Brain pericyte (primary cell): ENCODE measurements at regions not wholly inside any gene's neighbourhood (a gene's known extent, or its start where the extent isn't known, plus 50 kb on each side); places are given as distances from the start of the nearest gene placed in this dataset.

Source experiments
- DNase-seq: peaks from one replicate; pipeline ENCODE4 v3.0.0-alpha.2; 2012; ENCODE audit warnings: low read depth, low spot score

DNA sequence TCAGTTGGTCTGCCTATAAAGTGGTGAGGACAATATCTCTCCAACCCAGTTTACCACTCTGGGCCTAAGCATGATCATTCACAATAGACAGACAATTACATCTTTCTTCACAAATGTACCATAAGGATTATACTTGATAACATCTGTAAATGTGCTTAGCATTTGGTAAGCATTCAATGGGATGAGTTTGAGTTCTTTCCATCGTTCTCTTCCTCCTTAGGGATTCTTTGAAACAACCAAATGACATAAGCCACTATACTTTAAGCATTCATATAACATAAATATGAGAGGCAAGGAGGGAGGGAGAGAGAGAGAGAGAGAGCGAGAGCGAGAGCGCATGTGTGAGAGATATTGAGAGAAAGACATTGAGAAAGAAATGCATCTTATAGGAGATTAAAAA is 303.3 kb upstream of the CBLB start:
- DNase-seq = no peak

DNA sequence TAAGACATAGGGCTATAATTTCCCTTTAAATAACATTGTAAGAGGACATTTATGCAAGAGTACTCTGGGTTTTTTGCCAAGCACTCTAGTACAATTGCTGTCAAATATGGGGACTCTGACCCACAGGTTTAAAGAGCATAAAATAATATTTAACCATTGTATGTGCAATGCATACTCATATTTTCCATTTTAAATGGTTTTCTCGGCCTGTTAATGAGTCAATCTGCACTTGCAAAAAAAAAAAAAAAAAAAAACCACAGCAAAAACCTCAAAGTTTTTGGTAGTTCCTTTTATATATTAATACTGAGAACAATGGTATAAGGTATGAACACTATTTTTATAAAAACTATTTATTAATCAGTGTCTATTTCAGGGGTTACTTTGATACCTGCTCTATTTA is 304.0 kb upstream of the CBLB start:
- no peak for DNase-seq

DNA sequence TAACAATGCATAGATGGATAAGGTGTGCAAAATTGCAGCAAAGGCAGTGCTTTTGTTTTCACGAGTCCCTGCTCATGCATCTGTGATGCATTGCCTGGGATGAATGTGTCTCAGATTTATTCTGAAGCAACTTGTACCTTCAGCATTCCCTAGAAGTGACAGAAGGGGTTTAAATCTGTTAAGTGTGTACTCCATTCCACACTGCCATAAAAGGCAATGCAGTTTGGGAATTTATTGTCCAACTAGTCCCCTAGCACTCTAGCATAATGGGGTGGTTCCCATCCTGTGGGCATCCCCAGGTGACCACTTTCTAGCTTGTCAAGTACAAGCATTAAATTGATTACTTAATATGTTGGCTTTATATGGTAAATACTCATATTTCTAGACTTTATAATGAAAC is 306.5 kb upstream of the CBLB start:
- DNase-seq = no peak

DNA sequence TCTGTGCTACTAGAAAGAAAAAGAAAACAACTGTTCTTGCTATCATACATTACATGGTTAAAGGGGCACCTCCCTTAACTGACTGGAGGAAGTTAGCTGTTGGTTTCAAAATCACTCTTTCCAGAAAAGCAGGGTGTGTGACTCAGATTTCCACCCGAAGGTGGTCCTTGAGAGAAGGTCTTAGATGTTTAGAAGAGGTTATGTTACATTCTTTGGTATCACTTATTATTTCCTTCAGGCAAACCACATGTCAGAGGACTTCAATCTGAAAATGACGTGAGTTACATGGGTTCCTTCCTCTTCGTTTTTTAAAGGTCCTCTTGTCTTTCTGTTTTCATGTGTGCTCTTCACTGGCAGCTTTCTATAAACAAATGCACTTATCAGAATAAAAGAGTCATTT is 307.9 kb upstream of the CBLB start:
- DNase-seq = no peak

DNA sequence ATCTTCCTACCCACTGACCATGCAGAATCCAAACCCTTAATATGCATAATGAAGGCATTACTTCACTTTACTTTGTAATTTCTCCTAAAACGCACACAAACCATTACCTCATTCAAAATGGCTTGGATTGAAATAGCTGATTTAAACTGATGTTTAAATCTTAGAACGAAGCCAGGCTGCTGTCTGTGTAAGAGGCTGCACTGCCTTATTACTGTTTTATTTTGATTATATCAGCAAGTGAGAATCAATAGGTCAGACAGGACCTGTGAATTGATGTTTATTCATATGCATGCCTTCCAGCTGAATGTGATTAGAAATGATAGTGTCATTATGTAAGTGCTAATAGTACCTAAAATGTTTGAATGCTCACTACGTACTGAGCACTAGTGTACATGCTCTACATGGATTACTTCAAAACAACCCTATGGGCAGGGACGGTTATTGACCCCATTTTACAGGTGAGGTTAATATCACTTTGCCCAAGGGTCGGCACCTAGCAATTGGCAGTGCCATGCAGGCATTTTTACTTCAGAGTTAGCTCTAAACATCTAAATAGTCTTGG is 314.2 kb upstream of the CBLB start:
- DNase-seq = no peak

DNA sequence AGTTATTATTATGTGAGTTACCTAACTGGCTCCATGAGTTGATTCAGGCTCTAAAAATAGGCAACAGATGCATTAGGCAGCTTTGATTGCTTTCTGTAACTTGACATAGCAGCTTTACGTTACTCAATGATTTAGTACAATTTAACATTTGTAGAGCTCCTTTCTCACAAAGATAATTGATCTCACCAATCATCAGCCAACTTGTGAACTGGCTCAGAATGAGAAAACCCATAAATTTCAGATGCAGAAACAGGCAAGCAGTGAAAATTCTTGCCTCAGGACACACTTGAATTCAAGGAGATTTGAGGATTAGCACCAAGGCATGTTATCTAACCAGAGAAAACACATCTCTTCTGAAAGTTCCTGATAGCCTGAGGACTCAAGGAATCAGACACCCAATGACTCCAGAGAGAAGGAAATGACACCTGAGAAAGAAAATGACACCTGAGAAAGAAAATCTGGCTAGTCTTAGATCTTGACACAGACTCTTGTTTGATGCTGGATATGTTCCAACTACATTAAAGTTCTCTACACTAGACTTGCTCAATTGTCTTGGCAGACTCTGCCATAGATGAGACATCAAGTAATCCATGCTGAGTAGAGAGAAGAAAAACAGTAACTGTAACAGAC is 315.1 kb upstream of the CBLB start:
- no peak for DNase-seq

DNA sequence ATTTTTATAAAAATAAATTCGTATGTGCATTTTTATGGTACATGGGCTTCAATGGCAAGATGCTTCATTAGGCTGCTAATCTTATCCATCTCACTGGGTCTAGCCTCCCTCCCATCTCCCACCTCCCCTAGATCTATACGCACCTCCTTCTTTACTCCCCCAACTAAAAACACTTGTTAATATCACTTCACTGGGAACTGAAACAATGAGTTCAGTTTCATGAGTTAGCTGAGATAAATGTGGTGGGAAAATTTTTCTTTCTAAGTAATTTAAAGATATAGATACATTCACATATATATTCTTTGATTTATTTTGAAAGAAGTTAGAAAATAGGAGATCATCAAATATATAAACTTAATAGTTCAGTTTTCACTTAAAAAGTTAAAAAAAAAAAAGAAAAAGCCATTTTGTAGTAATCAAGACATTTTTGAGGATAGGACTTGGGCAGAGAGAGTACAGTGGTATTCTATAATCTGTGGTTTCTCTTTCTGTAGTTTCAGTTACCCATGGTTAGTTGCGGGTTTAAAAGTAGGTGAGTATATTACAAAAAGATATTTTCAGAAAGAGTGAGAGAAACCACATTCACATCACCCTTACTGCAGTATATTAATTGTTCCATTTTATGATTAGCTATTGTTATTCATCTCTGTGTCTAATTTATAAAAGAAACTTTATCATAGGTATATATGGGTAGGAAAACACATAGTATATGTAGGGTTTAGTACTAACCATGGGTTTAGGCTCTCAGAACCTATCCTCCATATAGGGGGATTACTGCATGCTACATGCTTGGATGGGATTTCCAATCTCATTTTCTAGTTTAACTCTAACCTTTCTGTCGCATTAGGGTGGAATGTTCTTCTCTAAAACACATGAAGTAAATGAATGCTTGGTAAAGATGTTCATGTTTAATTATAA is 316.0 kb upstream of the CBLB start:
- no peak for DNase-seq

DNA sequence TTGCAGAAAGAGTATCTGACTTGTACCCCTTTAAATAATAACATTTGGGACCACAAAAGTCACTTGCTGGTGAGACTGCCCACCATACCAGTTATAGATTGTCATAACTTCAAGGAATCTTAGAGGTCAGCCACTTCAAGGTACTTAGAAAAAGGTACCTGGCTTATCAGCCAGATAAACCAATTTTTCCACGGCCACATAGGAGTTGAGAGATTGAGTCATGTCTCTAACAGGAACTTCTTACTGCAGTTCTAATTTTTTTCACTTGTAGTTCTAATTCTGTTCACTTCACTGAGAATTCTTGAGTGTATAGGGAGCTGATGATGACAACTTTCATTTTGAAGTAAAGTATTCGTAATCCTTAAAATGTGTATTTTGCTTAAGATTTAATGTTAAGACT is 317.1 kb upstream of the CBLB start:
- no peak for DNase-seq

DNA sequence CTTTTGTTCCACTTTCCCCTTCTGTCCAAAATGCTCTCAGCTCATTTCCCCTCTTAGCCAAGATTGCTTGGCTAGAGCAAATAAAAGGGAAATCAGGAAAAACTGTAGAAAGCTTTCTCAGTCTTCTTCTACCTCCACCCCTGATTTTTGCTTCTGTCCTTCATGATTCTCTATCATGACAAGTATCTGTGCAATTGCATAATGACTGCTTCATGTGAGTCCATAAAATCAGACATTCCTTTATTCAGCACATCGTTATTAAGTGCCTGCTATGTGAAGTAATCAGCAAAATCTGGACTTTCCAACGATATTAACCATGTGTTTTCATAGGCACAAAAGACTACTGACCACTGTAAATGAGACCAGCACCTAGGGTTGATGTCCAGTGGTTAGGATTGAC is 321.5 kb upstream of the CBLB start:
- DNase-seq = no peak

DNA sequence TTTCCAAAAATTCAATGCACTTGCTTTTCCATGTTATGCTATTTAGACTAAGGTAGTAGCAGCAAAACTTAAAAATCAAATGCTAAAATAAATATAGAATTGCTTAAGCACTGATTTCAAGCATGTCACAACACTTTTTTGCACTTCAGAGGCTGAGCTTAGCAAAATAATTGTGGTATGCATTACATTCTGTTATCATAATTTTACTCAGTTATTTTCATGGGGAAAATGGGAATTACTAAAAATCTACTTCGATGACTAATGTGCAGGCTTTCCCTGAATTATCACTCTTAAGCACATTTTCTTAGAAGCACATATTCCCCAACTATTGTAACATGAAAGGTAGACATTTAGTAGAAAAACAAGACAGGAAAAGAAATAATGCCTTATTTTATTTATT is 322.4 kb upstream of the CBLB start:
- no peak for DNase-seq

DNA sequence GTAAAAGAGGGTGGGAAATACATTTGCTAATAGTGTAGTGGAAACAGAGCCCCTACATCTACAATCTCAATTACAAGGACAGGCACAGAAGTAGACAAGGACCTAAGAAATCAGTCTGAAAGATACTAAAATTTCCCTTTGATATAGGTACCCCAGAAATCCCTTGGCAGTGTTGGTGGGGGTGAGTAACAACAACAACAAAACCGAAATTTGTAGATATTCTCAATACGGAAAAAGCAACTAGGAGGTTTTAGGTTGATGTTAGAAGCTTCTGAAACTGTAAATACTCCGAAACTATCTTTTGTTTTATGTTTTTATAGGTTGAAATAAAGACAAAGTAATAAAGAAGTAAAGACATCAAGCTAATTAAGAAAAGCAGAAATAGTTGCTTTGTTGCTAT is 323.1 kb upstream of the CBLB start:
- no peak for DNase-seq

DNA sequence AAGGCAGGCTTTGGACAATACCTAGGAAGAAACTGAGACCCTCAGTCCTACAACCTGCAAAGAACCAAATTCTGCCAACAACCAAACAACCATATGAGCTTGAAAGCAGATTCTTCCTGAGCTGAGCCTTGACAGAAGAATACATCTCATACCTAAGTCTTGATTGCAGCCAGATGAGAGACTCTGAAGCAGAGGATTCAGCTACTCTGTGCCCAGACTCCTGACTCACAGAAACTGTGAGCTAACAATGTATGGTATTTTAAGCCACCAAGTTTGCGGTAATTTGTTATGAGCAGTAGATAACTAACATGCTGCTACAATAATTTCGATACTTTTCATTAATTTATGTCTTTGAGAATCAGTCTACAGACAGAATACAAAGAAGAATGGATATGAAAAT is 325.1 kb upstream of the CBLB start:
- no peak for DNase-seq

DNA sequence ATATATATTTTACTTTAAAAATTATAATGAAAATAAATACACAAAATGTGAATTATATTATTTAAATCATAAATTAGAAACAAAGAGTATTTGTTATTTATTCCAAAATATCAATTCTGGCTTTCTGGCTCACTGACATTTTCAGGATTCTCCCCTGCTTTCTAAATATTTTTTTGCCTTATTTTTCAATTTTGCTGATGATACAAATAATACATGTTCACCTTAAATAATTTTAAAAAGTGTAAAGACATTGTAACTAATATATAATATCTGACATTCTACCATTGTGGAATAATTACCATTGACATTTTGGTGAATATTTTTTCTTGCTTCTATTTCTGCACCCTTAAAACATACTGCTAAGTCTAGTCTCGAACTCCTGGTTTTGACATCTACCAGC is 325.9 kb upstream of the CBLB start:
- no peak for DNase-seq

DNA sequence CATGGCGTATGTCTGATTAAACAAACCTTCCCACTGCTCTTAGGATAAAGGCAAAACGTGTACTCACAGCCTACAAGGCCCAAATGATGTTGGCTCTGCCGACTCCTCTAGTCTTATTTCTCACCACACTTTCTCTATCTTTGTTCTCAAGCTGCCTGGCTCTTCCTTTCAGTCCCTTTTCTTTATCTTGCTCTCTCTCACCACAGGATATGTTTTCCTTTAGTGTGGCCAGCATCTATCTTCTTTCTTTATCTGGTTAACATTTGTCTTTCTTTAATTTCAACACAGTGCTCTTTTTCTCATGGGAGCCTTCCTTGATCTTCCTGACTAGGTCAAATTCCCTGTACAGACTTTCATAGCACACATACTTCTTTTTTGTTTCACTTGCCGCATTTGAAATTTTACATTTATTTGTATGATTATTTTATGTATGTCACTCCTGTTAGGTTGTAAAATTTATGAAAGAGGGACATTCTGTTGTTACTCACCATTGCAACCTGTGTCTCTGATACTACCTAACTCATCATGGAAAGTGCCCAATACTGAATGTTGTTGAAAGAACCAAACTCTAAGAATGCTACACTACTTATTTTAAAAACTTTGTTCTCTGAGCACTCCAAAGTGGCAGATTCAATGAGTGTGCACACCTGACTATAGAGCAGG is 328.9 kb upstream of the CBLB start:
- DNase-seq = no peak

DNA sequence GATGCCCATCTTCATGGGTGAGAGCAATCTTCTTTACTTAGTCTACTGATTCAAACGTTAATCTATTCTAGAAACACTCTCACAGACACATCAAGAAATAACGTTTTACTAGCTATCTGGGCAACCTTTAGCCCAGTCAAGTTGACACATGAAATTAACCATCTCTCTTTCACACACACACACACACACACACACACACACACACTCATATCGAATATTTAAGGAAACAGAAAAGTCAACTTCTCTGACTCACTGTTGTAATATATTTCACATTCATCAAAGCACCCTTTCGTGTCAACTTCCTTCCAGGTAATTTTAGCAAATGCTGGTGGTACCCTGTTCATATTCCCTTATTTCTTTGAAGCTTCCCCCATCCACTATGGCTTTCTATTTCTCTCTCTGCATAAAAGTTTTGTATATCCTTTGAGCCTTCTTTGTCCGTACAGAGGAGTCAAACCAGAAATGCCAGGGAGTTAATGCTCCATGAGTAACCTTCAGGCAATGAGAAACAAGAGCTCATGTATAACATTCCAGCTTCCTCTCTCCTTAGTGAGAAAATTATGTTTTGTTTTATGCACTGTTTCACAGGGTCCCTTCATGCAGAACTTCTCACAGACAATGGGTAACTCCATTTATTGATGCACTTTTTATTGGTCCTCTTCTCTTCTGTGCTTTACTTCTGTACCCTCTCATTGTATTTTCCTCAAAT is 335.5 kb upstream of the CBLB start:
- no peak for DNase-seq

DNA sequence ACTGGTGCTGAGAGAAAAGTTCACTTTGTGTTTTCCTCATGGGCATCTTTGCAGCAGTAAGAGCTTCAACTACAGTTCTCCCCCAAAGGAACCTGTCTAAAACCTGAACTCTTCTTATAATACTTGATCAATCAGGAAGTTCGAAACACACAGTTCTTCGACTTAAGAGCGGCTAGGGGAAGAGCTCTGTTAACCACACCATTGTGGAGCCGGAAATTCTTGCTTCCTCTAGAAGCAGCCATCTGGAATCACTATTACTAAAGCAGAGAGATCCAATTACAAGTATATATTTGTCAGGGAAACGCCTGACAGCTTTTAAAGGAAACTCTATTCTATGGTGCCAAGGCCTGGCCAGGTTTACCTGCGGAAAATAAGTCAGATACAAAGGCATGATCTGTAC is 337.3 kb upstream of the CBLB start:
- no peak for DNase-seq

DNA sequence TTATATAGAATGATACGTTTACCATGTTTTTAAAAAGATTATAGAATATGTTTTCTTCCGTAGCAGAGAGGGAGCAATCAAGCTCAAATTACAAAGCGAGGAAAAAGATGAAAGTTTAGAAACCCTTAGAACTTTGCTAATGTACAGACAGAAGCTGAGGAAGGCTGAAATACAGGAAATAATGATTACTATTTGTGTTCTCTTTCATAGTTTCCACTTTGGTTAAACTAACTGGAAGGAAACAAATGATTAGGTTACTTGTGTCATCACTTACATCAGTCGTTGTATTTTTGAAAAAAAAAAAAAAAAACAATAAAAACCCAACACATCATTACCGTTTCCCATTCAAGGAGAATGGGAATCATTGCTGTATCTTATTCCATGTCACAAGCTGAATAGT is 337.8 kb upstream of the CBLB start:
- no peak for DNase-seq

DNA sequence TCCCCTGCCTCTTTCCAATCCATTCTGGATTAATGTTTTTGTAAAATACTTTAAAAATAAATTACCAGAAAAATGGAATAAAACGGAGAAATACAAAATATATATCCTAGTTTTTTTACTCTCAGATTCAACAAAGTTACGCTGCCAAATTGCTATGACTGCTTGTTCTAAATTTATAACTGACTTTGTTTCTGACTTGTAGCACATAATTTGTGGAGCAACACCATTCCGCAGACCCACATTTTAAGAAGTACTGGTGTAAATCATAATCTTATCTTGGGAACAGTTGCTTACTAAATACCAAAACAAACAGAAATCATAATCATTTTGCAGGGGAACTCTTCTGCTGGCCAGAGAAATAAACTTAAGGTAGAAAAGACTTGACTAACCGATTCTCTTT is 339.4 kb upstream of the CBLB start:
- DNase-seq = no peak

DNA sequence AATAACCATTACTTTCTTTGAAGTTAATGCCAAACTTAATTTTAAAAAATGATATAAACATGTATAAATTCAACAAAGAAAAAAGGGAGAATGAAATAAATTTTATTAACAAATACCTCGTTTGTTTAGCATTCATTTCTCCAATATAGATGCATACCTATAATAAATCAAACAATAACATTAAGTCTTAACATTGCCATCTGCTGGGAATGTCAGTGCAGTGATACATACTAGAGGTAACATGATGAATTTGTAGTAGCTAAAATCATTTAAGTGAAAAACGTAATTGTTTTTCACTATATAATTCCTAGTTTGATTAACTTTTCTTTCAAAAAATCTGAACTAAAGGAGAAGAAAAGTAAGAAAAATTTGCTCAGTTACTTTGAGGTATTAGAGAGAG is 340.2 kb upstream of the CBLB start:
- no peak for DNase-seq

DNA sequence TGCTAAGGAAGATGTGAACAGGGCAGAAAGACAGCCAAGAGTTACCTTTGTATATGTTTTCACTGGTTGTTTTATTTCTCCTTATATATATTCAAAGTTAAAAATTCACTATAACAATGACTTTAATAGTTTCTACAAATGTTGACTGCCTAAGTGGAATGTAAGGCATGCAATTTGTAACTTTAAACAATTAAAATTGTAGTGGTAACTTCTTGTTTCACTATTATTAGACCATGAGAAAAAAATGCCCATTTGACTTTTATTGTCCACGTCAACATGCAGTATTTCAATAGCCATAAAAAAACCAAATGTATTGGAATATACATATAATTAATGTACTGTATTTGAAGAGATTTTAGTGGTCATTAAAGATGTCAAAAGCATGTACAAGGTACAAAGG is 340.7 kb upstream of the CBLB start:
- DNase-seq = no peak

DNA sequence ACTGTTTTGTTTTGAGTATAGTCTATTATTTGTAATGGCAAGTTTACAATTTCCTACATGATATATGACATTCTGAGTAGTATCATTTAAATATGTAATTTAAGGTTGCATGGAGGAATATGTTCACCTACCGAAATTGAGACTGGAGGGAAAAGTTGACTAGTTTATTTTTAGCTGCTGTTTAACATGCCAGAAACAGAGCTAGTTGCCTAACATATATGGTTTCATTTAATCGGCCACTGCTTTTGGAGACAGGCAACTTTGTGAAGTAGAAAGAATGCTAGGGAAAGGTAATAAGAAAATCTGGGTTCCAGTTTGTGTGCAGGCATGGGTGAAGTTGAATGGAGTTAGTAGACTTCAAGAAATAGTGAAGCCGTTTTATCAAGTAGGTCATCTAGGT is 342.1 kb upstream of the CBLB start:
- DNase-seq = no peak

DNA sequence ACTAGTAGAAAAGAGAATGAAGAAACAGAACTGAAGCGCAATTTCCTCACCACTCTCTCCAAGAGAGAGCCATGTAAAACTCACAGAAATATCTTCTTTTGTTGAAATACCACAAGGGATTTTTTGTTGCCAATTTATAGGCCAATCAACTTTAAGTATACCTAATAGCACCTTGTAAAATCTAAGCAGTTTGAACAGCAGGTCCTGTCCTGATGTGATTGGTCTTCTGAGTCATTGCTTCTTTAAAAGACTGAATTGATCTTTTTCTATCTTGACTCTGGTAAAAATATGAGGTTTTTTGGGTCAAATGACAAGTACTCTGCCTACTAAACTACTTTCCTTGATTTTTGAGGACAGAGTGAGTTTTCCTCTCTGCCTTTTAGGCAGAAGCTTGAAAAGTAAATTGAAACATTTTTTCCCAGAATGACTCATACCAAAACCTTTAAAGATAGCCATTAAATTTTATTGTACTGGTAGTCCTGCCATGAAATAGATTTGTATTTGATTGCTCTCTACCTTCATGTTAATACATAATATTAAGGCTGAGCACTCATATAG is 343.9 kb upstream of the CBLB start:
- DNase-seq = no peak
